ENCODE measurements at regions not wholly inside any gene's neighbourhood (a gene's known extent, or its start where the extent isn't known, plus 50 kb on each side); places are given as distances from the start of the nearest gene placed in this dataset.
"Not testable (repeated sequence)": the region's sequence is repeated elsewhere in the genome, so short reads cannot be mapped to it uniquely, and the experiment has no call there.

- not testable (repeated sequence) for DNase-seq
These were observed 255.1 kb downstream of the OR4F29 start for GRCh38 chr1:196366-196765.

GRCh38 chr1:191296-192049 is 260.0 kb downstream of the OR4F29 start:
- DNase-seq = peak; percentile 23

- DNase-seq = not testable (repeated sequence)
These were observed 260.8 kb downstream of the OR4F29 start for GRCh38 chr1:190678-191077.

- DNase-seq = not testable (repeated sequence)
These were observed 261.6 kb downstream of the OR4F29 start for GRCh38 chr1:189915-190314.

DNA sequence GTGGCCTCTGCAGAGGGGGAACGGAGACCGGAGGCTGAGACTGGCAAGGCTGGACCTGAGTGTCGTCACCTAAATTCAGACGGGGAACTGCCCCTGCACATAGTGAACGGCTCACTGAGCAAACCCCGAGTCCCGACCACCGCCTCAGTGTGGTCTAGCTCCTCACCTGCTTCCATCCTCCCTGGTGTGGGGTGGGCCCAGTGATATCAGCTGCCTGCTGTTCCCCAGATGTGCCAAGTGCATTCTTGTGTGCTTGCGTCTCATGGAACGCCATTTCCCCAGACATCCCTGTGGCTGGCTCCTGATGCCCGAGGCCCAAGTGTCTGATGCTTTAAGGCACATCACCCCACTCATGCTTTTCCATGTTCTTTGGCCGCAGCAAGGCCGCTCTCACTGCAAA is 262.2 kb downstream of the OR4F29 start:
- not testable (repeated sequence) for DNase-seq

GRCh38 chr1:187298-187697 is 264.2 kb downstream of the OR4F29 start:
- DNase-seq = not testable (repeated sequence)

GRCh38 chr1:186691-187131 is 264.8 kb downstream of the OR4F29 start:
- not testable (repeated sequence) for DNase-seq

DNA sequence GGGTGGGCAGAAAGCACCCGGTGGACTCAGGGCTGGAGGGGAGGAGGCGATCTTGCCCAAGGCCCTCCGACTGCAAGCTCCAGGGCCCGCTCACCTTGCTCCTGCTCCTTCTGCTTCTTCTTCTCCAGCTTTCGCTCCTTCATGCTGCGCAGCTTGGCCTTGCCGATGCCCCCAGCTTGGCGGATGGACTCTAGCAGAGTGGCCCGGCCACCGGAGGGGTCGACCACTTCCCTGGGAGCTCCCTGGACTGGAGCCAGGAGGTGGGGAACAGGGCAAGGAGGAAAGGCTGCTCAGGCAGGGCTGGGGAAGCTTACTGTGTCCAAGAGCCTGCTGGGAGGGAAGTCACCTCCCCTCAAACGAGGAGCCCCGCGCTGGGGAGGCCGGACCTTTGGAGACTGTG is 265.3 kb downstream of the OR4F29 start:
- not testable (repeated sequence) for DNase-seq

- not testable (repeated sequence) for DNase-seq
These were observed 266.0 kb downstream of the OR4F29 start for GRCh38 chr1:185526-185925.

DNA sequence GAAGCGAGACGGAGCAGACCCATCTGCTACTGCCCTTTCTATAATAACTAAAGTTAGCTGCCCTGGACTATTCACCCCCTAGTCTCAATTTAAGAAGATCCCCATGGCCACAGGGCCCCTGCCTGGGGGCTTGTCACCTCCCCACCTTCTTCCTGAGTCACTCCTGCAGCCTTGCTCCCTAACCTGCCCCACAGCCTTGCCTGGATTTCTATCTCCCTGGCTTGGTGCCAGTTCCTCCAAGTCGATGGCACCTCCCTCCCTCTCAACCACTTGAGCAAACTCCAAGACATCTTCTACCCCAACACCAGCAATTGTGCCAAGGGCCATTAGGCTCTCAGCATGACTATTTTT is 267.2 kb downstream of the OR4F29 start:
- not testable (repeated sequence) for DNase-seq

- not testable (repeated sequence) for DNase-seq
These were observed 267.7 kb downstream of the OR4F29 start for GRCh38 chr1:183620-184335.

DNA sequence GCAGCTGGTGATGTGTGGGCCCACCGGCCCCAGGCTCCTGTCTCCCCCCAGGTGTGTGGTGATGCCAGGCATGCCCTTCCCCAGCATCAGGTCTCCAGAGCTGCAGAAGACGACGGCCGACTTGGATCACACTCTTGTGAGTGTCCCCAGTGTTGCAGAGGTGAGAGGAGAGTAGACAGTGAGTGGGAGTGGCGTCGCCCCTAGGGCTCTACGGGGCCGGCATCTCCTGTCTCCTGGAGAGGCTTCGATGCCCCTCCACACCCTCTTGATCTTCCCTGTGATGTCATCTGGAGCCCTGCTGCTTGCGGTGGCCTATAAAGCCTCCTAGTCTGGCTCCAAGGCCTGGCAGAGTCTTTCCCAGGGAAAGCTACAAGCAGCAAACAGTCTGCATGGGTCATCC is 268.4 kb downstream of the OR4F29 start:
- DNase-seq = not testable (repeated sequence)

DNA sequence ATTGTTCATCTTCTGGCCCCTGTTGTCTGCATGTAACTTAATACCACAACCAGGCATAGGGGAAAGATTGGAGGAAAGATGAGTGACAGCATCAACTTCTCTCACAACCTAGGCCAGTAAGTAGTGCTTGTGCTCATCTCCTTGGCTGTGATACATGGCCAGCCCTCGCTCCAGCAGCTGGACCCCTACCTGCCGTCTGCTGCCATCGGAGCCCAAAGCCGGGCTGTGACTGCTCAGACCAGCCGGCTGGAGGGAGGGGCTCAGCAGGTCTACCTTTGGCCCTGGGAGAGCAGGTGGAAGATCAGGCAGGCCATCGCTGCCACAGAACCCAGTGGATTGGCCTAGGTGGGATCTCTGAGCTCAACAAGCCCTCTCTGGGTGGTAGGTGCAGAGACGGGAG is 268.8 kb downstream of the OR4F29 start:
- DNase-seq = not testable (repeated sequence)

DNA sequence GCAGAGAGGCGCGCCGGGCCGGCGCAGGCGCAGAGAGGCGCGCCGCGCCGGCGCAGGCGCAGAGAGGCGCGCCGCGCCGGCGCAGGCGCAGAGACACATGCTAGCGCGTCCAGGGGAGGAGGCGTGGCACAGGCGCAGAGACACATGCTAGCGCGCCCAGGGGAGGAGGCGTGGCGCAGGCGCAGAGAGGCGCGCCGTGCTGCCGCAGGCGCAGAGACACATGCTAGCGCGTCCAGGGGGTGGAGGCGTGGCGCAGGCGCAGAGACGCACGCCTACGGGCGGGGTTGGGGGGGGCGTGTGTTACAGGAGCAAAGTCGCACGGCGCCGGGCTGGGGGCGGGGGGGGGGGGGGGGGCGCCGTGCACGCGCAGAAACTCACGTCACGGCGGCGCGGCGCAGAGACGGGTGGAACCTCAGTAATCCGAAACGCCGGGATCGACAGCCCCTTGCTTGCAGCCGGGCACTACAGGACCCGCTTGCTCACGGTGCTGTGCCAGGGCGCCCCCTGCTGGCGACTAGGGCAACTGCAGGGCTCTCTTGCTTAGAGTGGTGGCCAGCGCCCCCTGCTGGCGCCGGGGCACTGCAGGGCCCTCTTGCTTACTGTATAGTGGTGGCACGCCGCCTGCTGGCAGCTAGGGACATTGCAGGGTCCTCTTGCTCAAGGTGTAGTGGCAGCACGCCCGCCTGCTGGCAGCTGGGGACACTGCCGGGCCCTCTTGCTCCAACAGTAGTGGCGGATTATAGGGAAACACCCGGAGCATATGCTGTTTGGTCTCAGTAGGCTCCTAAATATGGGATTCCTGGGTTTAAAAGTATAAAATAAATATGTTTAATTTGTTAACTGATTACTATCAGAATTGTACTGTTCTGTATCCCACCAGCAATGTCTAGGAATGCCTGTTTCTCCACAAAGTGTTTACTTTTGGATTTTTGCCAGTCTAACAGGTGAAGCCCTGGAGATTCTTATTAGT is 269.9 kb downstream of the OR4F29 start:
- DNase-seq = peak; percentile 77

GRCh38 chr1:180749-181205 is 270.7 kb downstream of the OR4F29 start:
- not testable (repeated sequence) for DNase-seq

GRCh38 chr1:138842-139241 is 312.6 kb downstream of the OR4F29 start:
- not testable (repeated sequence) for DNase-seq

GRCh38 chr1:137664-138063 is 313.8 kb downstream of the OR4F29 start:
- DNase-seq = not testable (repeated sequence)

GRCh38 chr1:136344-136932 is 315.0 kb downstream of the OR4F29 start:
- DNase-seq = not testable (repeated sequence)

DNA sequence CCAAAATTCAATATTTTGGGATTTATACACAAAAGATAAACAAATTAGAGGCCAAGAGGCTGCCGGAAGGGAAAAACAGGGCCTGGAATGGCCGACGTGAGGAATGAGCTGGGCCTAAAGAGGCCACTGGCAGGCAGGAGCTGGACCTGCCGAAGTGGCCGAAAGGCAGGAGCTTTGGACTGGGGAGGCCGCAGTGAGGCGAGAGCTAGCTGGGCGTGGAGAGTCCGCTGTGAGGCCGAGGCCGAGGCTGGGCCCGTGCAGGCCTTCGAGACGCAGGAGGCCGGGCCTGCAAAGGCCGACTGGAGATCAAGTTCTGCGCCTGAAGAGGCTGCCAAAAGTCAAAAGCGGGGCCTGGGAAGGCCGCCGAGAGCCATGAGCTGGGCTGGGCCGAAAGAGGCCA is 316.5 kb downstream of the OR4F29 start:
- DNase-seq = not testable (repeated sequence)

DNA sequence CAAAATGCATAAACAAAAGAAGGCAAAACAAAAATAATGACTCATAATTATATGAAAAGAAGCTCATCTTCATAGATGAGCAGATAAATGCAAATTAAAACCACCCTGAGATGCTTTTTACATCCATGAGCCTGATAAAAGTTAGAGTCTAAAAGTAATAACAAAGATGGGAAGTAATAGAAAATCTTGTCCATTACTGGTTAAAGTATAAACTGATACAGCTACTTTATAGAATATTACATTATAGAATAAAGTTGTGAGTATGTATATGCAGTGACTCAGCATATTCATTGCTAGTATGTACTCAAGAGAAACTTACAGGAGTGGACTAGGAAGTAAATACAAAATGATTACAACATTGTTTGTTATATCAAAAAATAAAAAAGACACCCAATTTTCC is 333.0 kb downstream of the OR4F29 start:
- not testable (repeated sequence) for DNase-seq

GRCh38 chr1:115534-115933 is 335.9 kb downstream of the OR4F29 start:
- DNase-seq = not testable (repeated sequence)

GRCh38 chr1:104776-105175 is 346.7 kb downstream of the OR4F29 start:
- not testable (repeated sequence) for DNase-seq
